ENCODE measurements at regions not wholly inside any gene's neighbourhood (a gene's known extent, or its start where the extent isn't known, plus 50 kb on each side); places are given as distances from the start of the nearest gene placed in this dataset.

GRCh38 chr11:23997356-23997755, 499.5 kb upstream of the LUZP2 start:
- H3K27ac ChIP-seq (replicated peaks; ENCODE audit: low read length), result no peak overlapping the region
- WGBS, 2 donors (ENCODE audit: extremely low coverage in 2 of 2, insufficient read length in 2 of 2, insufficient replicate concordance in 1 of 2), result no CpG with 5 or more reads among the region's 1 CpG

GRCh38 chr11:24005202-24005876, 491.5 kb upstream of the LUZP2 start:
- H3K36me3 ChIP-seq (replicated peaks in 1 of 2; ENCODE audit: control insufficient read depth in 2 of 2, insufficient read depth in 2 of 2, low read length in 2 of 2), result no peaks in the 10 kb centered on the region

More at GRCh38 chr11:23997356-23997755, 499.5 kb upstream of the LUZP2 start:
- Histone ChIP-seq H3K14ac (ENCODE audit: low read length) (no peak overlapping the region), H3K27me3 (ENCODE audit: control insufficient read depth in 3 of 3, insufficient read depth in 3 of 3, low read depth in 1 of 3, low read length in 3 of 3) (no peaks in the 10 kb centered on the region), H3K79me1 (ENCODE audit: low read depth, low read length) (no peaks in the 10 kb centered on the region), H2BK5ac (ENCODE audit: low read length) (no peak overlapping the region), H3K18ac (ENCODE audit: low read length) (no peak overlapping the region), H3K4me1 (ENCODE audit: control insufficient read depth in 2 of 2, insufficient read depth in 1 of 2, low read depth in 1 of 2, low read length in 2 of 2) (no peaks in the 10 kb centered on the region), H2AK5ac (ENCODE audit: low read depth, low read length) (no peak overlapping the region), H3K36me3 (replicated peaks in 1 of 2; ENCODE audit: control insufficient read depth in 2 of 2, insufficient read depth in 2 of 2, low read length in 2 of 2) (no peaks in the 10 kb centered on the region), H2AFZ (ENCODE audit: low read length) (no peak overlapping the region), H3K4me2 (ENCODE audit: insufficient read depth, low read length, poor library complexity, severe bottlenecking) (no peak overlapping the region), H4K8ac (ENCODE audit: low read depth, low read length) (no peak overlapping the region), H2BK12ac (ENCODE audit: low read length) (no peak overlapping the region), H4K91ac (ENCODE audit: low read depth, low read length, poor library complexity) (no peak overlapping the region), H3K23ac (ENCODE audit: low read depth, low read length, poor library complexity) (no peak overlapping the region), H3K9ac (ENCODE audit: low read depth, low read length, poor library complexity) (no peak overlapping the region), H2BK15ac (ENCODE audit: low read length) (no peak overlapping the region), H3K4ac (ENCODE audit: low read length) (no peak overlapping the region), H2BK120ac (ENCODE audit: low read depth, low read length) (no peak overlapping the region), H3K9me3 (replicated peaks in 1 of 2; ENCODE audit: control insufficient read depth in 2 of 2, insufficient read depth in 1 of 2, low read depth in 1 of 2, low read length in 2 of 2) (no peaks in the 10 kb centered on the region), H3K4me3 (ENCODE audit: low read length in 2 of 2) (no peak overlapping the region)
- DNase-seq (ENCODE audit: low spot score), result no peak

DNA sequence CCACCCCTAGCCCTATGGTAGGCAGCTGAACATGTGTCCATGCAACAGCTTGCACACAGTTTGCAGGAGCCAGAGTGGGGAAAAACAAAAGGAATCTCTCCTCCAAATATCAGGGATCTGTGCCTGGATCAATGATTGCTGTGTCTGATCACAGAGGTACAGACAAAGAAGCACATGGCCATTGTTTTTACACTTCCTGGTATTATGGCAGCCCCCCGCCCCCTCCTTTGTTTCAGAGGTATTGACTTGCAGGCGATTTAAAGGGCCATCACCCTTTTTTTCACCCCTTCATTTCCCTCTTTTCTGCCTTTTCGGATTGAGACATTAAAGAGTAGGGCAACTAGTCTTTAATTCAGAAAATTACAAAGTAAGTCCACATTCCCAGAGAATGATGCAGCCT, 453.0 kb upstream of the LUZP2 start:
- Histone ChIP-seq H3K4ac (ENCODE audit: low read length) (no peak overlapping the region), H4K91ac (ENCODE audit: low read depth, low read length, poor library complexity) (no peak overlapping the region), H2AFZ (ENCODE audit: low read length) (peak overlapping the region; percentile 27), H3K4me2 (ENCODE audit: insufficient read depth, low read length, poor library complexity, severe bottlenecking) (no peak overlapping the region), H2BK15ac (ENCODE audit: low read length) (no peak overlapping the region), H3K9me3 (replicated peaks in 1 of 2; ENCODE audit: control insufficient read depth in 2 of 2, insufficient read depth in 1 of 2, low read depth in 1 of 2, low read length in 2 of 2) (peaks cover 0 to 4% of the 10 kb centered on the region in 2 donors), H3K18ac (ENCODE audit: low read length) (no peak overlapping the region), H3K27ac (replicated peaks; ENCODE audit: low read length) (no peak overlapping the region), H3K36me3 (replicated peaks in 1 of 2; ENCODE audit: control insufficient read depth in 2 of 2, insufficient read depth in 2 of 2, low read length in 2 of 2) (no peaks in the 10 kb centered on the region), H3K4me3 (ENCODE audit: low read length in 2 of 2) (no peak overlapping the region), H2BK5ac (ENCODE audit: low read length) (no peak overlapping the region), H2AK5ac (ENCODE audit: low read depth, low read length) (no peak overlapping the region), H3K23ac (ENCODE audit: low read depth, low read length, poor library complexity) (no peak overlapping the region), H3K14ac (ENCODE audit: low read length) (no peak overlapping the region), H4K8ac (ENCODE audit: low read depth, low read length) (no peak overlapping the region), H2BK120ac (ENCODE audit: low read depth, low read length) (no peak overlapping the region), H3K79me1 (ENCODE audit: low read depth, low read length) (no peaks in the 10 kb centered on the region), H3K9ac (ENCODE audit: low read depth, low read length, poor library complexity) (no peak overlapping the region), H2BK12ac (ENCODE audit: low read length) (no peak overlapping the region), H3K4me1 (ENCODE audit: control insufficient read depth in 2 of 2, insufficient read depth in 1 of 2, low read depth in 1 of 2, low read length in 2 of 2) (no peaks in the 10 kb centered on the region), H3K27me3 (ENCODE audit: control insufficient read depth in 3 of 3, insufficient read depth in 3 of 3, low read depth in 1 of 3, low read length in 3 of 3) (no peaks in the 10 kb centered on the region)
- no peak for DNase-seq (ENCODE audit: low spot score)
- whole genome bisulfite sequencing, 2 donors (ENCODE audit: extremely low coverage in 2 of 2, insufficient read length in 2 of 2, insufficient replicate concordance in 1 of 2), result no CpG with 5 or more reads among the region's 3 CpGs

More at GRCh38 chr11:24005202-24005876, 491.5 kb upstream of the LUZP2 start:
- no peak overlapping the region for H3K4ac ChIP-seq (ENCODE audit: low read length)
- H3K18ac ChIP-seq (ENCODE audit: low read length), result no peak overlapping the region
- H3K9ac ChIP-seq (ENCODE audit: low read depth, low read length, poor library complexity), result no peak overlapping the region
- H3K4me3 ChIP-seq (ENCODE audit: low read length in 2 of 2), result no peak overlapping the region
- H3K79me1 ChIP-seq (ENCODE audit: low read depth, low read length), result no peaks in the 10 kb centered on the region
- no peak overlapping the region for H3K14ac ChIP-seq (ENCODE audit: low read length)
- no peaks in the 10 kb centered on the region for H3K27me3 ChIP-seq (ENCODE audit: control insufficient read depth in 3 of 3, insufficient read depth in 3 of 3, low read depth in 1 of 3, low read length in 3 of 3)
- H2BK12ac ChIP-seq (ENCODE audit: low read length), result no peak overlapping the region
- no peak overlapping the region for H3K23ac ChIP-seq (ENCODE audit: low read depth, low read length, poor library complexity)
- peaks cover 0 to 3% of the 10 kb centered on the region in 2 donors for H3K4me1 ChIP-seq (ENCODE audit: control insufficient read depth in 2 of 2, insufficient read depth in 1 of 2, low read depth in 1 of 2, low read length in 2 of 2)
- H2BK120ac ChIP-seq (ENCODE audit: low read depth, low read length), result no peak overlapping the region
- H2BK15ac ChIP-seq (ENCODE audit: low read length), result no peak overlapping the region
- H3K4me2 ChIP-seq (ENCODE audit: insufficient read depth, low read length, poor library complexity, severe bottlenecking), result no peak overlapping the region
- DNase-seq (ENCODE audit: low spot score), result no peak
- no peak overlapping the region for H2AFZ ChIP-seq (ENCODE audit: low read length)
- H3K27ac ChIP-seq (replicated peaks; ENCODE audit: low read length), result no peak overlapping the region
- no peak overlapping the region for H4K8ac ChIP-seq (ENCODE audit: low read depth, low read length)
- no peak overlapping the region for H4K91ac ChIP-seq (ENCODE audit: low read depth, low read length, poor library complexity)
- no peak overlapping the region for H2BK5ac ChIP-seq (ENCODE audit: low read length)
- H3K9me3 ChIP-seq (replicated peaks in 1 of 2; ENCODE audit: control insufficient read depth in 2 of 2, insufficient read depth in 1 of 2, low read depth in 1 of 2, low read length in 2 of 2), result no peaks in the 10 kb centered on the region
- H2AK5ac ChIP-seq (ENCODE audit: low read depth, low read length), result no peak overlapping the region

- Histone ChIP-seq H2BK120ac (ENCODE audit: low read depth, low read length) (no peak overlapping the region), H4K91ac (ENCODE audit: low read depth, low read length, poor library complexity) (no peak overlapping the region), H3K23ac (ENCODE audit: low read depth, low read length, poor library complexity) (no peak overlapping the region), H2BK12ac (ENCODE audit: low read length) (no peak overlapping the region), H3K36me3 (replicated peaks in 1 of 2; ENCODE audit: control insufficient read depth in 2 of 2, insufficient read depth in 2 of 2, low read length in 2 of 2) (no peaks in the 10 kb centered on the region), H3K79me1 (ENCODE audit: low read depth, low read length) (no peaks in the 10 kb centered on the region), H3K9me3 (replicated peaks in 1 of 2; ENCODE audit: control insufficient read depth in 2 of 2, insufficient read depth in 1 of 2, low read depth in 1 of 2, low read length in 2 of 2) (peaks cover 0 to 4% of the 10 kb centered on the region in 2 donors), H3K27ac (replicated peaks; ENCODE audit: low read length) (no peak overlapping the region), H2AFZ (ENCODE audit: low read length) (no peak overlapping the region), H4K8ac (ENCODE audit: low read depth, low read length) (no peak overlapping the region), H3K4me3 (ENCODE audit: low read length in 2 of 2) (no peak overlapping the region), H3K27me3 (ENCODE audit: control insufficient read depth in 3 of 3, insufficient read depth in 3 of 3, low read depth in 1 of 3, low read length in 3 of 3) (no peaks in the 10 kb centered on the region), H2AK5ac (ENCODE audit: low read depth, low read length) (no peak overlapping the region), H3K4ac (ENCODE audit: low read length) (no peak overlapping the region), H3K9ac (ENCODE audit: low read depth, low read length, poor library complexity) (no peak overlapping the region), H2BK15ac (ENCODE audit: low read length) (no peak overlapping the region), H3K18ac (ENCODE audit: low read length) (no peak overlapping the region), H3K4me2 (ENCODE audit: insufficient read depth, low read length, poor library complexity, severe bottlenecking) (no peak overlapping the region), H2BK5ac (ENCODE audit: low read length) (no peak overlapping the region), H3K4me1 (ENCODE audit: control insufficient read depth in 2 of 2, insufficient read depth in 1 of 2, low read depth in 1 of 2, low read length in 2 of 2) (no peaks in the 10 kb centered on the region), H3K14ac (ENCODE audit: low read length) (no peak overlapping the region)
- DNase-seq (ENCODE audit: low spot score), result no peak
- WGBS, 2 donors (ENCODE audit: extremely low coverage in 2 of 2, insufficient read length in 2 of 2, insufficient replicate concordance in 1 of 2), result no CpG with 5 or more reads among the region's 1 CpG
Measured at GRCh38 chr11:24046731-24047130, 450.1 kb upstream of the LUZP2 start.
